ENCODE measurements at regions not wholly inside any gene's neighbourhood (a gene's known extent, or its start where the extent isn't known, plus 50 kb on each side); places are given as distances from the start of the nearest gene placed in this dataset.
"Not testable (repeated sequence)": the region's sequence is repeated elsewhere in the genome, so short reads cannot be mapped to it uniquely, and the experiment has no call there.

DNA sequence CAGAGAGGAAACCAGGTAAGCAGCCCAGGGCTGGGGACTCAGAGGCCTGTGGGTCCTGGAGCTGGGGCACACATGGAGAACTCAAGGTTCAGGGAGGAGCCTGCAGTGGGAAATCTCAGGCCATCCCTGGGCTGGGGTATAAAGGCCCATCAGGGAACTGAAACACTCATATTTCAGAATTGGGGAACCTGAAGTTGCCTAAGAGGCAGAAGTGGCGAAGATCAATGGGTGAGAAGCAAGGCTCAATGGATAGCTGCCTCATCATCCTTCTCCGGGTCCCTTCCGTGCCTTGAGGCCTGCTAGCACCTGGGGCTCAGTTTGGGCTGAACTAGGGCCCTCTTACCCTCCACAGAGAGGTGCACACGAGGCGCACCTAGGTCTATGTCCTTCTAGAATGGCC, 747.5 kb upstream of the AMELY start:
- Histone ChIP-seq H3K36me3 (no peaks in the 10 kb centered on the region), H3K4me1 (no peaks in the 10 kb centered on the region), H3K27ac (replicated peaks) (no peak overlapping the region), H3K9me3 (replicated peaks) (no peaks in the 10 kb centered on the region), H3K4me3 (no peak overlapping the region), H3K27me3 (ENCODE audit: low read depth) (no peaks in the 10 kb centered on the region)
- TF ChIP-seq, protein P1, sequence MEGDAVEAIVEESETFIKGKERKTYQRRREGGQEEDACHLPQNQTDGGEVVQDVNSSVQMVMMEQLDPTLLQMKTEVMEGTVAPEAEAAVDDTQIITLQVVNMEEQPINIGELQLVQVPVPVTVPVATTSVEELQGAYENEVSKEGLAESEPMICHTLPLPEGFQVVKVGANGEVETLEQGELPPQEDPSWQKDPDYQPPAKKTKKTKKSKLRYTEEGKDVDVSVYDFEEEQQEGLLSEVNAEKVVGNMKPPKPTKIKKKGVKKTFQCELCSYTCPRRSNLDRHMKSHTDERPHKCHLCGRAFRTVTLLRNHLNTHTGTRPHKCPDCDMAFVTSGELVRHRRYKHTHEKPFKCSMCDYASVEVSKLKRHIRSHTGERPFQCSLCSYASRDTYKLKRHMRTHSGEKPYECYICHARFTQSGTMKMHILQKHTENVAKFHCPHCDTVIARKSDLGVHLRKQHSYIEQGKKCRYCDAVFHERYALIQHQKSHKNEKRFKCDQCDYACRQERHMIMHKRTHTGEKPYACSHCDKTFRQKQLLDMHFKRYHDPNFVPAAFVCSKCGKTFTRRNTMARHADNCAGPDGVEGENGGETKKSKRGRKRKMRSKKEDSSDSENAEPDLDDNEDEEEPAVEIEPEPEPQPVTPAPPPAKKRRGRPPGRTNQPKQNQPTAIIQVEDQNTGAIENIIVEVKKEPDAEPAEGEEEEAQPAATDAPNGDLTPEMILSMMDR (IDR thresholded peaks at IDR 0.05; ENCODE audit: borderline replicate concordance), result no peak
- no peak for DNase-seq
- intact Hi-C loops (cut with micrococcal nuclease), result no loop called here

DNA sequence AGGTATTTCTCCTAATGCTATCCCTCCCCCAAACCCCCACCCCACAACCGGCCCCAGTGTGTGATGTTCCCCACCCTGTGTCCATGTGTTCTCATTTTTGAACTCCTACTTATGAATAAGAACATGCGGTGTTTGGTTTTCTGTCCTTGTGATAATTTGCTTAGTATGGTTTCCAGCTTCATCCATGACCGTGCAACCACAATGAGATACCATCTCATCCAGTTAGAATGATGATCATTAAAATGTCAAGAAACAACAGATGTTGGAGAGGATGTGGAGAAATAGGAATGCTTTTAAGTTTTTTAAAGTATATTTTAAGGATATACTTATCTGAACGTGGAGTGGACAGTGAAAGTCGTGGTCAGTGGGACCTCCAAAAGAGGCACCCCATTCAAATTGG, 745.0 kb upstream of the AMELY start:
- no peak overlapping the region for H3K4me3 ChIP-seq
- no peaks in the 10 kb centered on the region for H3K36me3 ChIP-seq
- H3K4me1 ChIP-seq, result no peaks in the 10 kb centered on the region
- intact Hi-C loops (cut with micrococcal nuclease), result no loop called here
- no peak for DNase-seq
- H3K27ac ChIP-seq (replicated peaks), result no peak overlapping the region
- H3K27me3 ChIP-seq (ENCODE audit: low read depth), result no peaks in the 10 kb centered on the region
- H3K9me3 ChIP-seq (replicated peaks), result no peaks in the 10 kb centered on the region
- TF ChIP-seq, protein P1 (IDR thresholded peaks at IDR 0.05; ENCODE audit: borderline replicate concordance), result no peak

DNA sequence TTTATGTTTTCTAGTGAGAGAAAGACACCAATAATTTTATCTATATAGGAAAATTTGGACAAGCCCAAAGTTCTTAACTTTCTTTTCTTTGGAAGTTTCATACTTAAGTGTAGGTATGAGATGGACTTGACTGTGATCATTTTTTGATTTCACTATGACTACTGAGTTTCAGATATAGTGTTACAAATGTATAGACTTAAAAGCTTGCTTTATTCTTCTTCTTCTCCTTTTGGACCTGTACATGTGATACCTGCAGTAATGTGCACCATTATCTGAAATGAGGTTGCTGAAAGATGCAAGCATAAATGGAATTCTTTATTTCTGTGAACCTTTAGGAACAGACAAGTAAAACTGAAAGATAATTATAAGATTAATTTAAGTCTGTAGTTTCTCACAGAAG, 743.4 kb upstream of the AMELY start:
- TF ChIP-seq, protein P1 (IDR thresholded peaks at IDR 0.05; ENCODE audit: borderline replicate concordance), result no peak
- Histone ChIP-seq H3K36me3 (no peaks in the 10 kb centered on the region), H3K9me3 (replicated peaks) (no peaks in the 10 kb centered on the region), H3K27me3 (ENCODE audit: low read depth) (no peaks in the 10 kb centered on the region), H3K27ac (replicated peaks) (no peak overlapping the region), H3K4me3 (no peak overlapping the region), H3K4me1 (no peaks in the 10 kb centered on the region)
- no peak for DNase-seq
- intact Hi-C loops (cut with micrococcal nuclease), result no loop called here

DNA sequence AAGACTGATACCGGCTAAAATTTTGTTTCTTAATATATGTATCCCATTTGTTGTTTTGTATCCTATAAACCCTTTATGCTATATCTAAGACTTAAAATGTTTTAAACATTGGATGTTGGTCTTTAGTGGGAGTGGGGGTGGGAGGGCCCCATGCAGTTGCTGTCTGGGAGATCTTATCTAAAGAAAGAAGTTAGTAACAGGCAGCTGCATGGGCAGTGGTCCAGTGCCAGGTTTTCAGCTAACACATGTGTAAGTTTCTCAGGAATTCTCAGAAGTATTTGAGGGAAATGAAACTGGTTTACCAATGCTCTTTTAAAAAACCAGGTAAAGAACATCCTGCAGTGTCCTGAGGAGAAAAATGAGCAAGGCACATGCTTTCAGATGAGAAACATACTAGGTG, 738.3 kb upstream of the AMELY start:
- H3K36me3 ChIP-seq; H3K4me3 ChIP-seq; H3K4me1 ChIP-seq; DNase-seq; H3K27me3 ChIP-seq (ENCODE audit: low read depth); intact Hi-C loops (cut with micrococcal nuclease); H3K27ac ChIP-seq (replicated peaks); H3K9me3 ChIP-seq (replicated peaks): not testable (repeated sequence)
